GM19328 (cell line): ENCODE measurements at regions not wholly inside any gene's neighbourhood (a gene's known extent, or its start where the extent isn't known, plus 50 kb on each side); places are given as distances from the start of the nearest gene placed in this dataset.
"Not testable (repeated sequence)": the region's sequence is repeated elsewhere in the genome, so short reads cannot be mapped to it uniquely, and the experiment has no call there.

Experiments
- ATAC-seq: cut with Tn5 transposase; IDR thresholded peaks from one replicate; pipeline ENCODE4 v1.9.1; 2021; ENCODE audit warnings: mild to moderate bottlenecking, moderate library complexity; ENCODE audit not compliant: unreplicated experiment

- no peak for ATAC-seq
These were observed 685.7 kb downstream of the MECOM start for GRCh38 chr3:168977716-168978374.

- no peak for ATAC-seq
These were observed 686.5 kb downstream of the MECOM start for GRCh38 chr3:168976969-168977368.

GRCh38 chr3:168975576-168975975 is 687.9 kb downstream of the MECOM start:
- no peak for ATAC-seq

GRCh38 chr3:168974617-168975403 is 688.7 kb downstream of the MECOM start:
- no peak for ATAC-seq

- ATAC-seq = no peak
These were observed 689.6 kb downstream of the MECOM start for GRCh38 chr3:168973897-168974296.

GRCh38 chr3:168973206-168973605 is 690.3 kb downstream of the MECOM start:
- no peak for ATAC-seq

GRCh38 chr3:168968609-168969008 is 694.9 kb downstream of the MECOM start:
- no peak for ATAC-seq

- ATAC-seq = no peak
These were observed 698.8 kb downstream of the MECOM start for GRCh38 chr3:168964736-168965135.

GRCh38 chr3:168961271-168961670 is 702.2 kb downstream of the MECOM start:
- no peak for ATAC-seq

GRCh38 chr3:168959731-168960130 is 703.8 kb downstream of the MECOM start:
- no peak for ATAC-seq

- no peak for ATAC-seq
These were observed 705.0 kb downstream of the MECOM start for GRCh38 chr3:168958466-168958865.

GRCh38 chr3:168956076-168956475 is 707.4 kb downstream of the MECOM start:
- ATAC-seq = no peak

- ATAC-seq = no peak
These were observed 711.0 kb downstream of the MECOM start for GRCh38 chr3:168952551-168952950.

GRCh38 chr3:168951884-168952283 is 711.6 kb downstream of the MECOM start:
- ATAC-seq = no peak

GRCh38 chr3:168951368-168951767 is 712.1 kb downstream of the MECOM start:
- ATAC-seq = no peak

- no peak for ATAC-seq
These were observed 712.9 kb downstream of the MECOM start for GRCh38 chr3:168950622-168951021.

GRCh38 chr3:168939651-168940238 is 723.8 kb downstream of the MECOM start:
- ATAC-seq = no peak

- no peak for ATAC-seq
These were observed 729.9 kb downstream of the MECOM start for GRCh38 chr3:168933614-168934013.

- ATAC-seq = not testable (repeated sequence)
These were observed 733.5 kb downstream of the MECOM start for GRCh38 chr3:168929997-168930396.

- ATAC-seq = no peak
These were observed 737.1 kb downstream of the MECOM start for GRCh38 chr3:168926426-168926825.

- no peak for ATAC-seq
These were observed 737.9 kb downstream of the MECOM start for GRCh38 chr3:168925568-168925967.

- ATAC-seq = no peak
These were observed 748.9 kb downstream of the MECOM start for GRCh38 chr3:168914662-168915061.
